ENCODE measurements at regions not wholly inside any gene's neighbourhood (a gene's known extent, or its start where the extent isn't known, plus 50 kb on each side); places are given as distances from the start of the nearest gene placed in this dataset.

DNA sequence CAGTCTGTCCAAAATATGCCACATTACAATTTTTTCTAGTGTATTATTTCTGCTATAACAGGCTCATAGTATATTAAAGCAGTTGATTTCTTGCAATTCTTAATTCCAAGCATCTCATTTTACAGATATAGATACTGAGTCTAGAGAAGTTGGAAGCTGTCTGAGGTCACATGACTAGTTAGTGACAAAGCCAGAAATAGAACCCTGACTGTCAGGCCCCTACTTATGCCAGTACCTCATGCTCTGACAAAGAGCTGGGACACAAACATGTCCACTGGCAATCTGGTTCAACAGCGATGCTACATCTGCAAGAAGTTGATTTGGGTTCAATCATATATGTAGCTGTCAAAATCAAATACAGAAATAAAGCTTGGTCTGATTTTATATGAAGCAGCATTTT lies 750.4 kb upstream of the FAM98A start:
- TF ChIP-seq, protein P1, sequence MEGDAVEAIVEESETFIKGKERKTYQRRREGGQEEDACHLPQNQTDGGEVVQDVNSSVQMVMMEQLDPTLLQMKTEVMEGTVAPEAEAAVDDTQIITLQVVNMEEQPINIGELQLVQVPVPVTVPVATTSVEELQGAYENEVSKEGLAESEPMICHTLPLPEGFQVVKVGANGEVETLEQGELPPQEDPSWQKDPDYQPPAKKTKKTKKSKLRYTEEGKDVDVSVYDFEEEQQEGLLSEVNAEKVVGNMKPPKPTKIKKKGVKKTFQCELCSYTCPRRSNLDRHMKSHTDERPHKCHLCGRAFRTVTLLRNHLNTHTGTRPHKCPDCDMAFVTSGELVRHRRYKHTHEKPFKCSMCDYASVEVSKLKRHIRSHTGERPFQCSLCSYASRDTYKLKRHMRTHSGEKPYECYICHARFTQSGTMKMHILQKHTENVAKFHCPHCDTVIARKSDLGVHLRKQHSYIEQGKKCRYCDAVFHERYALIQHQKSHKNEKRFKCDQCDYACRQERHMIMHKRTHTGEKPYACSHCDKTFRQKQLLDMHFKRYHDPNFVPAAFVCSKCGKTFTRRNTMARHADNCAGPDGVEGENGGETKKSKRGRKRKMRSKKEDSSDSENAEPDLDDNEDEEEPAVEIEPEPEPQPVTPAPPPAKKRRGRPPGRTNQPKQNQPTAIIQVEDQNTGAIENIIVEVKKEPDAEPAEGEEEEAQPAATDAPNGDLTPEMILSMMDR (conservative IDR thresholded peaks at IDR 0.05; ENCODE audit: low read depth, low read length), result no peak
- TF ChIP-seq EZH2phosphoT487 (IDR thresholded peaks at IDR 0.05; ENCODE audit: borderline replicate concordance, low read length) (no peak), EZH2 (IDR thresholded peaks at IDR 0.05; ENCODE audit: low read length, unreplicated experiment) (no peak)
